NCI-H524 treated with DMSO at 0.1 percent for 48 hours (cell line): ENCODE measurements at regions not wholly inside any gene's neighbourhood (a gene's known extent, or its start where the extent isn't known, plus 50 kb on each side); places are given as distances from the start of the nearest gene placed in this dataset.
A peak's percentile ranks its signal among the peaks of the same experiment; 100 is the strongest.
"Not testable (repeated sequence)": the region's sequence is repeated elsewhere in the genome, so short reads cannot be mapped to it uniquely, and the experiment has no call there.

Experiments used
- DNase-seq: peaks from one replicate; lab custom pipeline; 2025; lab: John Stamatoyannopoulos, UW

GRCh38 chr5:165405340-165405739, 1899.9 kb downstream of the MAT2B start:
- DNase-seq: no peak

- DNase-seq: no peak
Measured at GRCh38 chr5:165407352-165407751, 1901.9 kb downstream of the MAT2B start.

GRCh38 chr5:165410476-165410875, 1905.1 kb downstream of the MAT2B start:
- no peak for DNase-seq

GRCh38 chr5:165411532-165411931, 1906.1 kb downstream of the MAT2B start:
- not testable (repeated sequence) for DNase-seq

GRCh38 chr5:165420493-165420892, 1915.1 kb downstream of the MAT2B start:
- DNase-seq: no peak

GRCh38 chr5:165423697-165424299, 1918.4 kb downstream of the MAT2B start:
- no peak for DNase-seq

- DNase-seq: no peak
Measured at GRCh38 chr5:165425594-165425993, 1920.2 kb downstream of the MAT2B start.

GRCh38 chr5:165448753-165449152, 1943.3 kb downstream of the MAT2B start:
- no peak for DNase-seq

GRCh38 chr5:165457859-165458481, 1952.6 kb downstream of the MAT2B start:
- DNase-seq: peak; percentile 31

- no peak for DNase-seq
Measured at GRCh38 chr5:165459232-165459631, 1953.8 kb downstream of the MAT2B start.

GRCh38 chr5:165460911-165461310, 1955.5 kb downstream of the MAT2B start:
- no peak for DNase-seq

GRCh38 chr5:165477546-165477945, 1972.1 kb downstream of the MAT2B start:
- no peak for DNase-seq

- no peak for DNase-seq
Measured at GRCh38 chr5:165495829-165496380, 1990.5 kb downstream of the MAT2B start.

- no peak for DNase-seq
Measured at GRCh38 chr5:165497707-165498106, 1992.3 kb downstream of the MAT2B start.

GRCh38 chr5:165502893-165503691, 1997.7 kb downstream of the MAT2B start:
- no peak for DNase-seq

- no peak for DNase-seq
Measured at GRCh38 chr5:165504674-165505073, 1999.3 kb downstream of the MAT2B start.

GRCh38 chr5:165508286-165508685, 2002.9 kb downstream of the MAT2B start:
- no peak for DNase-seq

GRCh38 chr5:165508861-165509260, 2003.4 kb downstream of the MAT2B start:
- no peak for DNase-seq

- DNase-seq: no peak
Measured at GRCh38 chr5:165521816-165522610, 2016.6 kb downstream of the MAT2B start.

- no peak for DNase-seq
Measured at GRCh38 chr5:165525271-165525670, 2019.9 kb downstream of the MAT2B start.

GRCh38 chr5:165526357-165526756, 2020.9 kb downstream of the MAT2B start:
- DNase-seq: no peak

- no peak for DNase-seq
Measured at GRCh38 chr5:165527577-165527976, 2022.2 kb downstream of the MAT2B start.
